Kidney epithelial cell (primary cell): ENCODE measurements at regions not wholly inside any gene's neighbourhood (a gene's known extent, or its start where the extent isn't known, plus 50 kb on each side); places are given as distances from the start of the nearest gene placed in this dataset.

Source experiments
- DNase-seq: peaks from one replicate; pipeline ENCODE4 v3.0.0-alpha.2; 2010; ENCODE audit warnings: low read depth
- H3K27me3 ChIP-seq: 2 replicates; pipeline ENCODE4 v1.6.0; 2011; ENCODE audit warnings: low read length; ENCODE audit not compliant: control insufficient read depth, insufficient read depth
- H3K36me3 ChIP-seq: 2 replicates; pipeline ENCODE4 v1.5.1; 2011; ENCODE audit warnings: low read length; ENCODE audit not compliant: control insufficient read depth, insufficient read depth
- H3K4me3 ChIP-seq: 2 replicates; pipeline ENCODE4 v1.5.1; 2011; ENCODE audit warnings: low read depth, mild to moderate bottlenecking, control low read depth, low read length
- TF ChIP-seq, protein P1 (sequence below): IDR thresholded peaks from 2 replicates; pipeline ENCODE4 v1.5.1; 2011; ENCODE audit warnings: mild to moderate bottlenecking, moderate library complexity, low read length, control low read depth, inconsistent platforms; ENCODE audit not compliant: insufficient read depth, poor library complexity, severe bottlenecking

DNA sequence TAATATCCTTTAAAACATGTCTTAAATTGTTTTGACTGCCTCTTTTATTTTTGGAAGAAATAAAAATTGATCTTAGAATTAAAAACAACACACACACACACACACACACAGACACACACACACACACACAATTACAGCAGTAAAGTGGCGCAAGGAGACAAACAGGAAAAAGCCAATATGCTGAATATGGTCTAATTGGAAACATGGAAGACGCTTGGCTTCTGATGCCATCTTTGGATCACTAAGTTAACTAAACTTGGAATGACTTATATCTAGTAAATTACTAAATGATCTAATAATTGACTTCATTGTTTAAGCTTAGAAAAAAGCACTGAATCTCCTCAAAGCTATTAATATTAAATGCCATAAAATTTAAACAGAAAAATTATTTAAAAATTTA lies 1093.4 kb downstream of the ADGRL3 start:
- no peak for DNase-seq
- Histone ChIP-seq H3K27me3 (no peaks in the 10 kb centered on the region), H3K36me3 (no peaks in the 10 kb centered on the region), H3K4me3 (no peak overlapping the region)
- TF ChIP-seq, protein P1, sequence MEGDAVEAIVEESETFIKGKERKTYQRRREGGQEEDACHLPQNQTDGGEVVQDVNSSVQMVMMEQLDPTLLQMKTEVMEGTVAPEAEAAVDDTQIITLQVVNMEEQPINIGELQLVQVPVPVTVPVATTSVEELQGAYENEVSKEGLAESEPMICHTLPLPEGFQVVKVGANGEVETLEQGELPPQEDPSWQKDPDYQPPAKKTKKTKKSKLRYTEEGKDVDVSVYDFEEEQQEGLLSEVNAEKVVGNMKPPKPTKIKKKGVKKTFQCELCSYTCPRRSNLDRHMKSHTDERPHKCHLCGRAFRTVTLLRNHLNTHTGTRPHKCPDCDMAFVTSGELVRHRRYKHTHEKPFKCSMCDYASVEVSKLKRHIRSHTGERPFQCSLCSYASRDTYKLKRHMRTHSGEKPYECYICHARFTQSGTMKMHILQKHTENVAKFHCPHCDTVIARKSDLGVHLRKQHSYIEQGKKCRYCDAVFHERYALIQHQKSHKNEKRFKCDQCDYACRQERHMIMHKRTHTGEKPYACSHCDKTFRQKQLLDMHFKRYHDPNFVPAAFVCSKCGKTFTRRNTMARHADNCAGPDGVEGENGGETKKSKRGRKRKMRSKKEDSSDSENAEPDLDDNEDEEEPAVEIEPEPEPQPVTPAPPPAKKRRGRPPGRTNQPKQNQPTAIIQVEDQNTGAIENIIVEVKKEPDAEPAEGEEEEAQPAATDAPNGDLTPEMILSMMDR = no peak

DNA sequence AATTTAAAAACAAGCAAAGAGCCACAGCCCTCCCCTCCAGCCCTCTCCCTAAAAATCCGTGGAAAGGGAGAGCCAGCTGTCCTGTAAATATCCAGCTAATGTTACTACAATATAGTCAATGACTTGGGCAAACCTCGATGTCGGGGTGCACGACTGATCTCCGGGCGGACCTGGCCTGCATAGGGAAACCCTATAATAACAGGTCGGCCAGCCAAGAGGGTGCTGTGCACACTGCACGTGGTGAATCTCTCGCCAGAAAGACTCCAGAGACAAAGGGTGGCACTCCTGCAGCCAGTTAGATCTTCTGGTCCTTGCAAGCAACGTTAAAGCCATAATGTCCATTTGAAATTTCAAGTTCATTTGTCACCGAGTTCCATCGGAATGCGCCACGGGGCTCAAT lies 1092.8 kb downstream of the ADGRL3 start:
- no peak overlapping the region for H3K4me3 ChIP-seq
- TF ChIP-seq, protein P1 = no peak
- no peaks in the 10 kb centered on the region for H3K36me3 ChIP-seq
- no peak for DNase-seq
- H3K27me3 ChIP-seq = no peaks in the 10 kb centered on the region

DNA sequence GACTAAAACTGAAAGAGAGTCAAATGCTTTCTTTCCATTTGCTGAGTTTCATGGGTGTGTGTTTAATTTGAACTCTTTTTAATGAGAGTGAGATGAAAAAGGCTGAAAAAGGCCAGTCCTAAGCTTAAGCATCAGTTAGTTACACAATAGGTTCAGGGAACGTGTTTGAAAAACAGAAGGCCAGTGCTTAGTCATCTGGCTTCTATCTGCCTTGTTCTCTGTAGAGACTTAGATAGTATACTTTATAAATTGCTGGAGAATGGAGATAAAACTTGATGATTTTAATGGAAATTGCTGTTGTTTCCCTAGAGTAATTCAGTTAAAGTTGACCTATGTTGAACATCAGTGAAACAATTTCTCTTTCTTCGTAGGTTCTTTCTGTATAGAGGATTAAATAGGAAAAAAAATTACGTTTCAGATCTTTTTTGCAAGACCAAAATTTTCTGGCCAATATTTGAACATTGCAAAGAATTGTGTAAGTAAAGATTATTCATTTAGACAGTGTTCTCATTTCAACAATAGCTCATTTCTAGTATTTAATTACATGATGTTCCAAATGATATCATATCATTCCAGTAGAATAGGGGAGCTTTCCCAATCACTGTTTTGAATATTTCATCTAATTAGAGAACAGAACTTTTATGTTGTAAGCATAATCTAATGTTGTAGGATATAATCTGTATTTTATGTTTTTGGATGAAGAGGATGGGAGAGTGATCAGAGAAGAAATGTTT lies 1088.8 kb downstream of the ADGRL3 start:
- no peak for DNase-seq
- Histone ChIP-seq H3K4me3 (no peak overlapping the region), H3K36me3 (no peaks in the 10 kb centered on the region), H3K27me3 (no peaks in the 10 kb centered on the region)
- TF ChIP-seq, protein P1 = no peak

DNA sequence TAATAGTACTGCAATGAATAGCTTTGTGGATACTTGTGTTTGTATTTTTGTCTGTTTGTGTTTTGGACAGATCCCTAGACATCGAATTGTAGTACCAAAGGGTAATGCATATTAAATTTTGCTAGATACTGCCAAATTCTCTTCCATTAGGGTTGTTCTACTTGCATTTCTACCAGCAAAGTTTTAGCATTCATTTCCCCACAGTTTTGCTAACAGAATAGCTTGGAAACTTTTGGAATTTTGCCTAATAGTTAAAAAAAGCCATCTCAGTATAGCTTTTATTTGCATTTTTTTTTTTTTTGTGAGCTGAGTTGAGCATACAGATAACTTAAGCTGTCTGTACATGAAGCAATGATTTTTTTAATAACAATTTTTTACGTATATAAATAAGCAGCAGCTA lies 1084.9 kb downstream of the ADGRL3 start:
- no peaks in the 10 kb centered on the region for H3K27me3 ChIP-seq
- no peak for DNase-seq
- TF ChIP-seq, protein P1 = no peak
- H3K4me3 ChIP-seq = no peak overlapping the region
- no peaks in the 10 kb centered on the region for H3K36me3 ChIP-seq

DNA sequence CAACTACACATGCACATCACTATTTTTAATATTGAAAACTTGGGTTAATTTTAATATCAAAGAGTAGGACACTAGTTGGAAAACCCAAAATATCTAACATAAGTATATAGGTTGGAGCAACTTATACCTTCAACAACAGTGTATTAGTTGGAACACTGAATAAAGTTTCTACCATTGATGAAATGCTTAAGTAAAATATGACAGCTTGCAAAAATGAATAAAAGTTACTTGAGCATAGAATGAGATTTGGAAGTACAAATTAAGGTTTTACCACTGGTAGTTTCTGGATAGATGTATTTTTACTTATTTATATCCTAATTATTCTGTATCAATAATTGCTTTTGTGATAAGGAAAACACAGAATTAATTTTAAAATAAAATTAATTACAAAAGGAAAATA lies 1079.6 kb downstream of the ADGRL3 start:
- DNase-seq = no peak
- TF ChIP-seq, protein P1 = no peak
- Histone ChIP-seq H3K36me3 (no peaks in the 10 kb centered on the region), H3K27me3 (no peaks in the 10 kb centered on the region), H3K4me3 (no peak overlapping the region)

DNA sequence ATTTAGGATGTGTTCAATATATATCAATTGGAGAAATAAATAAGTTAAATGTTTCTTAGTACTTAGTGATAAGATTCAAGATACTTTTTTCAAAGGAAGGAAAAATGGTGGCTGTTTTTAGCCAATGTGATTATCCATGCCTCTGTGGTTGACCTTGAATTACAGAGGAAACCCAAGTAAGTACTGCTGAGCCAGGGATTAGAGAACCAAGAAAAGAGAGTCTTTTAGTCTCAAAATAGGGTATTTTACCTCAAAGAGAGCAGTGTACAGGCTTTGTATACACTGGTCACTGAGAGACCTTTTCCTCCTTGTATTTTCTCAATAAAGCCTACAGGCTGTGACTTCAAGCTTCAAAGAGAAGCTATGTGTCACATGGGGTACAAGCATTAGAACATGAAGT lies 1075.3 kb downstream of the ADGRL3 start:
- DNase-seq = no peak
- no peak overlapping the region for H3K4me3 ChIP-seq

More for the DNA sequence above, 1075.3 kb downstream of the ADGRL3 start:
- Histone ChIP-seq H3K36me3 (no peaks in the 10 kb centered on the region), H3K27me3 (no peaks in the 10 kb centered on the region)
- TF ChIP-seq, protein P1 = no peak
